Left forelimb (tissue), 1 donor: ENCODE measurements at regions not wholly inside any gene's neighbourhood (a gene's known extent, or its start where the extent isn't known, plus 50 kb on each side); places are given as distances from the start of the nearest gene placed in this dataset.

Experiments
- DNase-seq: peaks from one replicate; pipeline ENCODE4 v3.0.0-alpha.2; 2018; ENCODE audit warnings: low spot score

- DNase-seq: no peak
Measured at GRCh38 chr10:44477046-44477425, 92.1 kb upstream of the CXCL12 start.

GRCh38 chr10:44478040-44478439 lies 93.1 kb upstream of the CXCL12 start:
- DNase-seq: no peak

GRCh38 chr10:44478876-44479705 lies 94.2 kb upstream of the CXCL12 start:
- no peak for DNase-seq

GRCh38 chr10:44492678-44493077 lies 107.8 kb upstream of the CXCL12 start:
- no peak for DNase-seq

- no peak for DNase-seq
Measured at GRCh38 chr10:44498222-44498621, 113.3 kb upstream of the CXCL12 start.

GRCh38 chr10:44500451-44500850 lies 115.6 kb upstream of the CXCL12 start:
- DNase-seq: no peak

GRCh38 chr10:44506386-44506785 lies 121.5 kb upstream of the CXCL12 start:
- no peak for DNase-seq

GRCh38 chr10:44510379-44511115 lies 125.7 kb upstream of the CXCL12 start:
- no peak for DNase-seq

- no peak for DNase-seq
Measured at GRCh38 chr10:44511166-44511565, 126.3 kb upstream of the CXCL12 start.

GRCh38 chr10:44511601-44512000 lies 126.7 kb upstream of the CXCL12 start:
- DNase-seq: no peak

GRCh38 chr10:44512431-44513022 lies 127.6 kb upstream of the CXCL12 start:
- DNase-seq: peak; percentile 71

GRCh38 chr10:44513591-44513990 lies 128.7 kb upstream of the CXCL12 start:
- no peak for DNase-seq

GRCh38 chr10:44516891-44517290 lies 132.0 kb upstream of the CXCL12 start:
- DNase-seq: no peak

- DNase-seq: no peak
Measured at GRCh38 chr10:44517635-44518034, 132.7 kb upstream of the CXCL12 start.

GRCh38 chr10:44519361-44519760 lies 134.5 kb upstream of the CXCL12 start:
- DNase-seq: no peak

GRCh38 chr10:44520651-44521050 lies 135.8 kb upstream of the CXCL12 start:
- DNase-seq: no peak

GRCh38 chr10:44539178-44539577 lies 154.3 kb upstream of the CXCL12 start:
- DNase-seq: no peak

- DNase-seq: no peak
Measured at GRCh38 chr10:44552726-44553125, 167.8 kb upstream of the CXCL12 start.

GRCh38 chr10:44557596-44558191 lies 172.8 kb upstream of the CXCL12 start:
- peak; percentile 57 for DNase-seq

GRCh38 chr10:44558521-44558920 lies 173.6 kb upstream of the CXCL12 start:
- no peak for DNase-seq

- no peak for DNase-seq
Measured at GRCh38 chr10:44564361-44564760, 179.5 kb upstream of the CXCL12 start.

GRCh38 chr10:44564790-44565189 lies 179.9 kb upstream of the CXCL12 start:
- peak; percentile 52 for DNase-seq

GRCh38 chr10:44566786-44567185 lies 181.9 kb upstream of the CXCL12 start:
- no peak for DNase-seq
